Amniotic epithelial cell (primary cell): ENCODE measurements at regions not wholly inside any gene's neighbourhood (a gene's known extent, or its start where the extent isn't known, plus 50 kb on each side); places are given as distances from the start of the nearest gene placed in this dataset.

Experiments used
- DNase-seq: peaks from one replicate; pipeline ENCODE4 v3.0.0-alpha.2; 2010; ENCODE audit warnings: low read depth

GRCh38 chr14:62097072-62097471 is 334.9 kb downstream of the SNAPC1 start:
- DNase-seq, result no peak

GRCh38 chr14:62097824-62098223 is 335.6 kb downstream of the SNAPC1 start:
- no peak for DNase-seq

- DNase-seq, result no peak
Observed at GRCh38 chr14:62098357-62098756, 336.1 kb downstream of the SNAPC1 start.

GRCh38 chr14:62099091-62099490 is 336.9 kb downstream of the SNAPC1 start:
- DNase-seq, result no peak

GRCh38 chr14:62101189-62101588 is 339.0 kb downstream of the SNAPC1 start:
- DNase-seq, result no peak

- DNase-seq, result no peak
Observed at GRCh38 chr14:62101673-62102348, 339.6 kb downstream of the SNAPC1 start.

GRCh38 chr14:62102349-62102725 is 340.1 kb downstream of the SNAPC1 start:
- DNase-seq, result no peak

- no peak for DNase-seq
Observed at GRCh38 chr14:62103464-62103863, 341.2 kb downstream of the SNAPC1 start.

GRCh38 chr14:62110941-62111340 is 348.7 kb downstream of the SNAPC1 start:
- no peak for DNase-seq

- DNase-seq, result peak; percentile 47
Observed at GRCh38 chr14:62117010-62117750, 355.0 kb downstream of the SNAPC1 start.

GRCh38 chr14:62117751-62118105 is 355.5 kb downstream of the SNAPC1 start:
- no peak for DNase-seq

GRCh38 chr14:62118461-62118860 is 356.2 kb downstream of the SNAPC1 start:
- no peak for DNase-seq

- DNase-seq, result no peak
Observed at GRCh38 chr14:62118871-62119270, 356.7 kb downstream of the SNAPC1 start.

GRCh38 chr14:62123961-62124360 is 361.7 kb downstream of the SNAPC1 start:
- DNase-seq, result no peak

GRCh38 chr14:62125793-62126192 is 363.6 kb downstream of the SNAPC1 start:
- no peak for DNase-seq

GRCh38 chr14:62126879-62127478 is 364.8 kb downstream of the SNAPC1 start:
- peak; percentile 55 for DNase-seq

GRCh38 chr14:62130441-62130840 is 368.2 kb downstream of the SNAPC1 start:
- DNase-seq, result no peak

GRCh38 chr14:62133776-62134550 is 371.7 kb downstream of the SNAPC1 start:
- DNase-seq, result no peak

GRCh38 chr14:62138593-62138992 is 376.4 kb downstream of the SNAPC1 start:
- DNase-seq, result peak; percentile 20

- no peak for DNase-seq
Observed at GRCh38 chr14:62141139-62141538, 378.9 kb downstream of the SNAPC1 start.

GRCh38 chr14:62143245-62143644 is 381.0 kb downstream of the SNAPC1 start:
- peak; percentile 72 for DNase-seq

- no peak for DNase-seq
Observed at GRCh38 chr14:62144863-62145262, 382.6 kb downstream of the SNAPC1 start.

GRCh38 chr14:62146030-62146429 is 383.8 kb downstream of the SNAPC1 start:
- DNase-seq, result no peak
